H1 (cell line): ENCODE measurements at regions not wholly inside any gene's neighbourhood (a gene's known extent, or its start where the extent isn't known, plus 50 kb on each side); places are given as distances from the start of the nearest gene placed in this dataset.

ENCODE experiments used
- ATF2 ChIP-seq: IDR thresholded peaks from 2 replicates; pipeline ENCODE4 v1.6.1; 2012; ENCODE audit warnings: low read length, inconsistent platforms
- RBBP5 ChIP-seq: IDR thresholded peaks from 2 replicates; pipeline ENCODE4 v1.7.1; 2012; ENCODE audit warnings: low read depth, mild to moderate bottlenecking, inconsistent platforms, low read length, moderate library complexity, borderline replicate concordance
- SAP30 ChIP-seq: fragments of 300-600 bp; sonication (generic); IDR thresholded peaks from 2 replicates; pipeline ENCODE4 v1.7.1; 2012; ENCODE audit warnings: low read length, moderate library complexity, mild to moderate bottlenecking, inconsistent platforms; ENCODE audit not compliant: insufficient read depth, insufficient replicate concordance

GRCh38 chr16:52068447-52069074 is 478.4 kb downstream of the TOX3 start (continued):
- TF ChIP-seq SAP30 (no peak), RBBP5 (no peak), ATF2 (no peak)
